NT2/D1 (cell line): ENCODE measurements at regions not wholly inside any gene's neighbourhood (a gene's known extent, or its start where the extent isn't known, plus 50 kb on each side); places are given as distances from the start of the nearest gene placed in this dataset.

Source experiments
- YY1 ChIP-seq: IDR thresholded peaks from 2 replicates; pipeline ENCODE4 v1.6.1; 2011; ENCODE audit not compliant: insufficient read length, insufficient read depth
- ZNF274 ChIP-seq: IDR thresholded peaks from 2 replicates; pipeline ENCODE4 v1.6.1; 2011; ENCODE audit warnings: mild to moderate bottlenecking, low read depth, low read length

- TF ChIP-seq ZNF274 (no peak), YY1 (no peak)
Observed at GRCh38 chr1:193326296-193326695, 139.9 kb upstream of the B3GALT2 start.
